ENCODE measurements at regions not wholly inside any gene's neighbourhood (a gene's known extent, or its start where the extent isn't known, plus 50 kb on each side); places are given as distances from the start of the nearest gene placed in this dataset.

DNA sequence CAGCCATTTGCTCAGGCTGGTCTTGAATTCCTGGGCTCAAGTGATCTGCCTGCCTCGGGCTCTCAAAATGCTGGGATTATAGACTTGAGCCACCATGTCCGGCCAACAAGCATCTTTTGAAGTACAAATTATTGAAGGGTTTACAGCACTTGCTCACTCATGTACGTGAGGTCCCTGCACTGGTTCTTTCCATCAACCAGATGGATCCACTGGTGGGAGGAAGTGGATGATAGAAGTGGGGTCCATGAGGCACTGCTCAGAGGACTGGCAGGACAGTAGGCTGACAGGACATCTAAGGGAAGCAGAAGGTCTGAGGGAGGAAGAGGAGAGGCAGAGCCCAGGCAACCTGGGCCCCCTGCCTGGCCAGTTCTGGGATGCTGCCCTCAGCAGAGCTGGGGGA, 109.2 kb upstream of the NXT1 start:
- no peak overlapping the region for H3K27ac ChIP-seq
- TF ChIP-seq CTCF (IDR thresholded peaks at IDR 0.05), result no peak
- no peak overlapping the region for H3K4me3 ChIP-seq
- DNase-seq (ENCODE audit: low spot score), result peak; percentile 31

GRCh38 chr20:23240519-23240918, 110.1 kb upstream of the NXT1 start:
- Histone ChIP-seq H3K4me3 (no peak overlapping the region), H3K27ac (no peak overlapping the region)
- no peak for DNase-seq (ENCODE audit: low spot score)
- TF ChIP-seq CTCF (IDR thresholded peaks at IDR 0.05), result no peak

- no peak for TF ChIP-seq CTCF (IDR thresholded peaks at IDR 0.05)
- Histone ChIP-seq H3K27ac (no peak overlapping the region), H3K4me3 (no peak overlapping the region)
- DNase-seq (ENCODE audit: low spot score), result no peak
Measured at GRCh38 chr20:23237201-23237600, 113.4 kb upstream of the NXT1 start.

DNA sequence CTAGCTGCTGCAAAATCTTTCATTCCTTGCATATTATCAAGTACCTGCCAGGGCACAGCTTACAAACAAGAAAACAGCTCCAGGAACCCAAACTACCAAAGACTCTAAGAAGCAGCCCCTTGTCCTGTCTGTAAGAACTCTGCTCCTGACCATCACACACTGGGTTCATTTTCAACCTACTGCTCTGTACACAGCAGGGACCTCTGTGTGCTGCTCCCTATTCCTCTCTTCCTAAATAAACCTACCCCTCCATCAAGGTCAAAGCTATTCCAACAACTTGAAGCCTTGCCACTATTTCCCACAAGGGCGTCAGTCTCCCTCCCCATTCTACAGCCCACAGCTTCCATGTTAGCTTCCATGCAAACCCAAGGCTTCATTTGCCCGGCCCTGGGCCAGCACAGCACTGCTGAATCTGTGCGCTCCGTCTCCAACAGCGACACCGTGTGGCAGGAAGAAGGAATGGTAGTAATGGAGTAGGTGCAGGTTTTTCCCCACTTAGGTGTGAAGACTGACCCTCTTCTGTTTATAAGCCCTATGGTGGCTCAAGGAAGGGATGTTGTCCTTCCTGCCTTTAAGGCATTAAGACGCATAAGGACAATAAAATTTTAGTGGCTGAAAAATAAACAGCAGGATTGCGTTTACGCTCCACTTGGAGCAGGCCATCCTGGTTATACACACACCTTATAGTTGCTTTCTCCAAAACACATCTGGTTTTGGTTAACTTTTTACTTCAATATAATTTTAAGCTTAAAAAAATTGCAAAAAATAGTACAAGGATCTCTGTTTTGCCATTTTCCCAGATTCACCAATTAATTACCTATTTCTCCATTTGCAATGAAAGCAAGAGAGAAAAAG, 115.2 kb upstream of the NXT1 start:
- H3K27ac ChIP-seq, result no peak overlapping the region
- TF ChIP-seq CTCF (IDR thresholded peaks at IDR 0.05), result peak; percentile 67
- DNase-seq (ENCODE audit: low spot score), result peak; percentile 78
- H3K4me3 ChIP-seq, result no peak overlapping the region

DNA sequence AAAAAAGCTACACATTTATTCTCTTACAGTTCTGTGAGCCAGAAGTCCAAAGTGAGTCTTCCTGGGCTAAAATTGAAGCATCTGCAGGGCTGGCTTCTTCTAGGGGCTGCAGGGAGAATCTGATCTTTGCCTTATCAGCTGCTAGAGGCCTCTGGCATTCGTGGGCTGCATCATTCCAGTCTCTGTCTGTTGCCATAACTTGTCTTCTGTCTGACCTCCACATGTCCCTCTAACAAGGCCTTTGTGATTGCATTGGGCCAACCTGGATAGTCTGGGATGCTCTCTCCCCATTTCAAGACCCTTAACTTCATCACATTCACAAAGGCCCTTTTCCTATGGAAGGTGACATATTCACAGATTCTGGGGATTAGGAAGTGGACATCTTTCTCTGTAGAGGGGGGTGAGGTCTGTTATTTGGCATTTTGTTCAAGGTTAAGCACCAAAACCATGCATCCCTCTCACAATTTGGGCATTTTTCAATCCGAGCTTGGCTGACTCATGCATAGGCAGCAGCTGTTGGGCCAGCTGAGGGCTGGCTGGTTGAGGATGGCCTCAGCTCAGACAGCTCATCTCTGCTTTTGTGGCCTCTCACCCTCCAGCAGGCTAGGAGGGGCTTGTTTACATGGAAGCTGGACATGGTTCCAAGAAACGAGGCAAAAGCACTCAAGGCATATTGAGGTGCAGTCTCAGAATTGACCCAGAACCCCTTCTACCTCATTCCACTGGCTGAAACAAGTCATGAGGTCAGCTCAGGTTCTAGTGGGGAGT, 116.1 kb upstream of the NXT1 start:
- TF ChIP-seq CTCF (IDR thresholded peaks at IDR 0.05), result no peak
- Histone ChIP-seq H3K4me3 (no peak overlapping the region), H3K27ac (no peak overlapping the region)
- peak; percentile 57 for DNase-seq (ENCODE audit: low spot score)

DNA sequence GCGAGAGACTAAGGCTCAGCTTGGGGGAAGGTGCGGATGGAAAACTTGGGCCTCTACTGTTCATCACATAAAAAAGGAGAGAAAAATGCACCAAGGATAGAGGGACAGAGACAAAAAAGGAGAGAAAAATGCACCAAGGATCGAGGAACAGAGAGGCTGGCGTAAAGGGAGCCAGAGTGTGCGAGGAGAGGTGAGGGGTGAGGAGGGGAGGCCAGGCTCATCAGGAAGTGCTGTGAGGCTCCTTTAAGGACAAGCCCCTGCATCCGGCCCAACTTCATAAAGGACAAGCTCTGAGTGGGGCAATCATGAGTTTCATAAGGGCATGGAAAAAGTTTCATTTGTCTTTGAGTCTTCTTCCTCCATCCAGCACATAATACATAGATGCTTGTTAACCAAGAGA, 117.2 kb upstream of the NXT1 start:
- Histone ChIP-seq H3K4me3 (no peak overlapping the region), H3K27ac (no peak overlapping the region)
- TF ChIP-seq CTCF (IDR thresholded peaks at IDR 0.05), result no peak
- no peak for DNase-seq (ENCODE audit: low spot score)

Data from coronary artery (tissue), 2 donors.